ENCODE measurements at regions not wholly inside any gene's neighbourhood (a gene's known extent, or its start where the extent isn't known, plus 50 kb on each side); places are given as distances from the start of the nearest gene placed in this dataset.
A peak's percentile ranks its signal among the peaks of the same experiment; 100 is the strongest.

GRCh38 chr11:88448131-88448670 is 110.7 kb upstream of the CTSC start:
- no peak overlapping the region for H3K27ac Mint-ChIP-seq
- no peak overlapping the region for H3K4me3 Mint-ChIP-seq
- H3K4me1 Mint-ChIP-seq (ENCODE audit: low read depth): peaks cover 5% of the 10 kb centered on the region
- peaks cover 5% of the 10 kb centered on the region for H3K27me3 Mint-ChIP-seq (ENCODE audit: low read depth)
- peaks cover 5% of the 10 kb centered on the region for H3K9me3 Mint-ChIP-seq
- H3K36me3 Mint-ChIP-seq (ENCODE audit: low read depth): peaks cover 4% of the 10 kb centered on the region

- peaks cover 5% of the 10 kb centered on the region for H3K4me1 Mint-ChIP-seq (ENCODE audit: low read depth)
- peaks cover 4% of the 10 kb centered on the region for H3K36me3 Mint-ChIP-seq (ENCODE audit: low read depth)
- H3K27ac Mint-ChIP-seq: no peak overlapping the region
- H3K9me3 Mint-ChIP-seq: peaks cover 5% of the 10 kb centered on the region
- peaks cover 5% of the 10 kb centered on the region for H3K27me3 Mint-ChIP-seq (ENCODE audit: low read depth)
- no peak overlapping the region for H3K4me3 Mint-ChIP-seq
Observed at GRCh38 chr11:88447281-88447680, 109.7 kb upstream of the CTSC start.

GRCh38 chr11:88439356-88439755 is 101.8 kb upstream of the CTSC start:
- Mint-ChIP-seq H3K27ac (no peak overlapping the region), H3K27me3 (ENCODE audit: low read depth) (peaks cover 10% of the 10 kb centered on the region), H3K4me1 (ENCODE audit: low read depth) (peaks cover 19% of the 10 kb centered on the region), H3K4me3 (no peak overlapping the region), H3K36me3 (ENCODE audit: low read depth) (peaks cover 15% of the 10 kb centered on the region), H3K9me3 (peaks cover 12% of the 10 kb centered on the region)

- Mint-ChIP-seq H3K36me3 (ENCODE audit: low read depth) (peaks cover 14% of the 10 kb centered on the region), H3K27me3 (ENCODE audit: low read depth) (peaks cover 10% of the 10 kb centered on the region), H3K9me3 (peaks cover 17% of the 10 kb centered on the region), H3K4me1 (ENCODE audit: low read depth) (peaks cover 19% of the 10 kb centered on the region), H3K4me3 (no peak overlapping the region), H3K27ac (no peak overlapping the region)
Observed at GRCh38 chr11:88438721-88439120, 101.2 kb upstream of the CTSC start.

GRCh38 chr11:88435415-88435814 is 97.9 kb upstream of the CTSC start:
- peak overlapping the region; percentile 70 for H3K27ac Mint-ChIP-seq

GRCh38 chr11:88434333-88434976 is 96.9 kb upstream of the CTSC start:
- Mint-ChIP-seq H3K4me3 (no peak overlapping the region), H3K27me3 (ENCODE audit: low read depth) (peaks cover 5% of the 10 kb centered on the region), H3K27ac (peak overlapping the region; percentile 42), H3K36me3 (ENCODE audit: low read depth) (peaks cover 14% of the 10 kb centered on the region), H3K9me3 (peaks cover 17% of the 10 kb centered on the region), H3K4me1 (ENCODE audit: low read depth) (peaks cover 18% of the 10 kb centered on the region)

More at GRCh38 chr11:88435415-88435814, 97.9 kb upstream of the CTSC start:
- Mint-ChIP-seq H3K27me3 (ENCODE audit: low read depth) (peaks cover 10% of the 10 kb centered on the region), H3K4me1 (ENCODE audit: low read depth) (peaks cover 19% of the 10 kb centered on the region), H3K4me3 (no peak overlapping the region), H3K9me3 (peaks cover 17% of the 10 kb centered on the region), H3K36me3 (ENCODE audit: low read depth) (peaks cover 14% of the 10 kb centered on the region)

- H3K4me1 Mint-ChIP-seq (ENCODE audit: low read depth): peaks cover 18% of the 10 kb centered on the region
Observed at GRCh38 chr11:88433536-88434230, 96.1 kb upstream of the CTSC start.

GRCh38 chr11:88431675-88432341 is 94.3 kb upstream of the CTSC start:
- Mint-ChIP-seq H3K9me3 (peaks cover 14% of the 10 kb centered on the region), H3K36me3 (ENCODE audit: low read depth) (peaks cover 14% of the 10 kb centered on the region), H3K27me3 (ENCODE audit: low read depth) (no peaks in the 10 kb centered on the region), H3K4me3 (no peak overlapping the region), H3K4me1 (ENCODE audit: low read depth) (peaks cover 21% of the 10 kb centered on the region), H3K27ac (no peak overlapping the region)

More at GRCh38 chr11:88433536-88434230, 96.1 kb upstream of the CTSC start:
- Mint-ChIP-seq H3K36me3 (ENCODE audit: low read depth) (peaks cover 14% of the 10 kb centered on the region), H3K4me3 (no peak overlapping the region), H3K9me3 (peaks cover 17% of the 10 kb centered on the region), H3K27me3 (ENCODE audit: low read depth) (peaks cover under 1% of the 10 kb centered on the region), H3K27ac (no peak overlapping the region)

- Mint-ChIP-seq H3K9me3 (peaks cover 2% of the 10 kb centered on the region), H3K4me3 (no peak overlapping the region), H3K27ac (no peak overlapping the region), H3K4me1 (ENCODE audit: low read depth) (peaks cover 23% of the 10 kb centered on the region), H3K36me3 (ENCODE audit: low read depth) (peaks cover 5% of the 10 kb centered on the region), H3K27me3 (ENCODE audit: low read depth) (no peaks in the 10 kb centered on the region)
Observed at GRCh38 chr11:88428959-88429358, 91.4 kb upstream of the CTSC start.

GRCh38 chr11:88427719-88428118 is 90.2 kb upstream of the CTSC start:
- peaks cover 5% of the 10 kb centered on the region for H3K36me3 Mint-ChIP-seq (ENCODE audit: low read depth)
- no peak overlapping the region for H3K27ac Mint-ChIP-seq
- no peak overlapping the region for H3K4me3 Mint-ChIP-seq
- no peaks in the 10 kb centered on the region for H3K27me3 Mint-ChIP-seq (ENCODE audit: low read depth)
- peaks cover 23% of the 10 kb centered on the region for H3K4me1 Mint-ChIP-seq (ENCODE audit: low read depth)
- peaks cover 3% of the 10 kb centered on the region for H3K9me3 Mint-ChIP-seq

- Mint-ChIP-seq H3K4me1 (ENCODE audit: low read depth) (peaks cover 47% of the 10 kb centered on the region), H3K27ac (peak overlapping the region; percentile 17), H3K36me3 (ENCODE audit: low read depth) (peaks cover 16% of the 10 kb centered on the region), H3K9me3 (peaks cover 3% of the 10 kb centered on the region), H3K4me3 (peak overlapping the region; percentile 4), H3K27me3 (ENCODE audit: low read depth) (no peaks in the 10 kb centered on the region)
Observed at GRCh38 chr11:88424881-88425280, 87.3 kb upstream of the CTSC start.

- Mint-ChIP-seq H3K27ac (peak overlapping the region; percentile 93), H3K4me3 (peak overlapping the region; percentile 72), H3K4me1 (ENCODE audit: low read depth) (peaks cover 61% of the 10 kb centered on the region), H3K27me3 (ENCODE audit: low read depth) (no peaks in the 10 kb centered on the region), H3K36me3 (ENCODE audit: low read depth) (peaks cover 17% of the 10 kb centered on the region), H3K9me3 (peaks cover 3% of the 10 kb centered on the region)
Observed at GRCh38 chr11:88421530-88421929, 84.0 kb upstream of the CTSC start.

GRCh38 chr11:88420165-88420791 is 82.7 kb upstream of the CTSC start:
- H3K4me1 Mint-ChIP-seq (ENCODE audit: low read depth): peaks cover 63% of the 10 kb centered on the region
- H3K9me3 Mint-ChIP-seq: peaks cover 3% of the 10 kb centered on the region
- no peaks in the 10 kb centered on the region for H3K27me3 Mint-ChIP-seq (ENCODE audit: low read depth)
- H3K27ac Mint-ChIP-seq: peak overlapping the region; percentile 66
- H3K4me3 Mint-ChIP-seq: no peak overlapping the region
- H3K36me3 Mint-ChIP-seq (ENCODE audit: low read depth): peaks cover 19% of the 10 kb centered on the region

- H3K36me3 Mint-ChIP-seq (ENCODE audit: low read depth): peaks cover 16% of the 10 kb centered on the region
- H3K4me1 Mint-ChIP-seq (ENCODE audit: low read depth): peaks cover 68% of the 10 kb centered on the region
- no peak overlapping the region for H3K4me3 Mint-ChIP-seq
- peaks cover 1% of the 10 kb centered on the region for H3K9me3 Mint-ChIP-seq
- no peaks in the 10 kb centered on the region for H3K27me3 Mint-ChIP-seq (ENCODE audit: low read depth)
- H3K27ac Mint-ChIP-seq: no peak overlapping the region
Observed at GRCh38 chr11:88418508-88418907, 81.0 kb upstream of the CTSC start.
